ENCODE measurements at regions not wholly inside any gene's neighbourhood (a gene's known extent, or its start where the extent isn't known, plus 50 kb on each side); places are given as distances from the start of the nearest gene placed in this dataset.

GRCh38 chr16:5257462-5257861 lies 159.9 kb upstream of the EEF2KMT start:
- TF ChIP-seq CTCF (IDR thresholded peaks at IDR 0.05) (no peak), POLR2A (IDR thresholded peaks at IDR 0.05) (no peak)
